Left ventricle myocardium inferior (tissue), 1 donor: ENCODE measurements at regions not wholly inside any gene's neighbourhood (a gene's known extent, or its start where the extent isn't known, plus 50 kb on each side); places are given as distances from the start of the nearest gene placed in this dataset.

Experiments used
- DNase-seq: peaks from one replicate; pipeline ENCODE4 v3.0.0-alpha.2; 2020
- H3K27ac ChIP-seq: fragments of 200-600 bp; replicated peaks from 2 replicates; pipeline ENCODE4 v1.8.0; 2021
- H3K27me3 ChIP-seq: fragments of 200-600 bp; 2 replicates; pipeline ENCODE4 v1.8.0; 2021; ENCODE audit warnings: low read depth
- H3K36me3 ChIP-seq: fragments of 200-600 bp; 2 replicates; pipeline ENCODE4 v1.8.0; 2021
- H3K4me1 ChIP-seq: fragments of 200-600 bp; 2 replicates; pipeline ENCODE4 v1.8.0; 2021
- H3K4me3 ChIP-seq: fragments of 200-600 bp; 2 replicates; pipeline ENCODE4 v1.8.0; 2021; ENCODE audit warnings: mild to moderate bottlenecking, moderate library complexity
- H3K9me3 ChIP-seq: fragments of 200-600 bp; replicated peaks from 2 replicates; pipeline ENCODE4 v1.8.0; 2021
- intact Hi-C: fragments of 100-400 bp; cut with micrococcal nuclease; formaldehyde crosslinking; loops from one replicate; pipeline ENCODE4 v1.11.0; 2022
- TF ChIP-seq, protein P1 (sequence below): fragments of 200-600 bp; IDR thresholded peaks from 2 replicates; pipeline ENCODE4 v1.8.0; 2021; ENCODE audit warnings: antibody characterized with exemption, mild to moderate bottlenecking, borderline replicate concordance
- donor health status: DM: no; HTN: yes; CAD: no; lungs with severe emphysema.

DNA sequence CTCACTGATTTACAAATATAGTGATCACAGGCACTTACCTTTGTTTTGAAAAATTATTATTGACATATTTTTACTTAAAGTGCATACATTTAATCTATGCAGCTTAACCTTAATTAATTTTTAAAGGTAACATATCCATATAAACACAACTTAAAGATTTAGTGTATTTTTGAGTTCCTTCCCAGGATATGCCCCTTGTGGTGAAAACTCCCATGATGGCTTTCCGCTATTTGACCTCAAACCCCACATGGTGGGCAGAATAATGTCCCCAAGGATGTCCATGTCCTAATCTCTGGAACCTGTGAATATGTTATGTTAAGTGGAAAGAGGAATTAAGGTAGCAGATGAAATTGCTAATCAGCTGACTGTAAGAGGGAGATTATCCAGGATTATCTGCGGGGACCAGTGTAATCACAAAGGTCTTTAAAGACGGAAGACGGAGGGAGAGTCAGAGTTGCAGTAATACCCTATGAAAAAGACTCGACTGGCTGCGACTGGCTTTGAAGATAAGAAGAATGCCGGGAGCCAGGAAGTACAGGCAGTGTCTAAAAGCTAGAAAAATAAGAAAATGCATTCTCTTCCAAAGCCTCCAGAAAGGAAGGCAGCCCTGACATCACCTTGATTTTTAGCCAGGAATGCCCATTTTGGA lies 193.9 kb downstream of the ICE1 start:
- no peaks in the 10 kb centered on the region for H3K27me3 ChIP-seq
- TF ChIP-seq, protein P1, sequence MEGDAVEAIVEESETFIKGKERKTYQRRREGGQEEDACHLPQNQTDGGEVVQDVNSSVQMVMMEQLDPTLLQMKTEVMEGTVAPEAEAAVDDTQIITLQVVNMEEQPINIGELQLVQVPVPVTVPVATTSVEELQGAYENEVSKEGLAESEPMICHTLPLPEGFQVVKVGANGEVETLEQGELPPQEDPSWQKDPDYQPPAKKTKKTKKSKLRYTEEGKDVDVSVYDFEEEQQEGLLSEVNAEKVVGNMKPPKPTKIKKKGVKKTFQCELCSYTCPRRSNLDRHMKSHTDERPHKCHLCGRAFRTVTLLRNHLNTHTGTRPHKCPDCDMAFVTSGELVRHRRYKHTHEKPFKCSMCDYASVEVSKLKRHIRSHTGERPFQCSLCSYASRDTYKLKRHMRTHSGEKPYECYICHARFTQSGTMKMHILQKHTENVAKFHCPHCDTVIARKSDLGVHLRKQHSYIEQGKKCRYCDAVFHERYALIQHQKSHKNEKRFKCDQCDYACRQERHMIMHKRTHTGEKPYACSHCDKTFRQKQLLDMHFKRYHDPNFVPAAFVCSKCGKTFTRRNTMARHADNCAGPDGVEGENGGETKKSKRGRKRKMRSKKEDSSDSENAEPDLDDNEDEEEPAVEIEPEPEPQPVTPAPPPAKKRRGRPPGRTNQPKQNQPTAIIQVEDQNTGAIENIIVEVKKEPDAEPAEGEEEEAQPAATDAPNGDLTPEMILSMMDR: no peak
- DNase-seq: no peak
- H3K9me3 ChIP-seq: peaks cover 8% of the 10 kb centered on the region
- no peak overlapping the region for H3K27ac ChIP-seq
- no peaks in the 10 kb centered on the region for H3K36me3 ChIP-seq
- no peak overlapping the region for H3K4me3 ChIP-seq
- peaks cover 8% of the 10 kb centered on the region for H3K4me1 ChIP-seq
- intact Hi-C loops: no loop called here

DNA sequence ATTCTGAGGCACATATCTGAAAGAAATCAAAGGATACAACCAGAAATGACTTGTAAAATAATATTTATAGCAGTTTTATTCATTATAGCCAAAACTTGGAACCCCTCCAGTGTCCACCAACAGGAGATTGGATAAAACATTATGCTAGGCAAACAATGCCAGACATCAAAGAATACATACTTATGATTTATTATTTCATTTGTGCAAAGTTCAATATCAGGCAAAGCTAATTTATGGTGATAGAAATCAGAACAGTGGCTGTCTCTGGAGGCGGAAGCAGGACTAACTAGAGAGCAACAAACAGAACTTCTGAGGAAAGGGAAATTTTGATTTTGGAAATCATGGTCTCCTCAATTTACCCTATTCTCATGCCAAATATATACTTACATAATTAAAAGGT lies 193.1 kb downstream of the ICE1 start:
- Histone ChIP-seq H3K4me1 (peaks cover 8% of the 10 kb centered on the region), H3K27ac (no peak overlapping the region), H3K27me3 (no peaks in the 10 kb centered on the region), H3K36me3 (no peaks in the 10 kb centered on the region), H3K4me3 (no peak overlapping the region), H3K9me3 (peaks cover 5% of the 10 kb centered on the region)
- intact Hi-C loops: no loop called here
- TF ChIP-seq, protein P1: no peak
- DNase-seq: no peak

DNA sequence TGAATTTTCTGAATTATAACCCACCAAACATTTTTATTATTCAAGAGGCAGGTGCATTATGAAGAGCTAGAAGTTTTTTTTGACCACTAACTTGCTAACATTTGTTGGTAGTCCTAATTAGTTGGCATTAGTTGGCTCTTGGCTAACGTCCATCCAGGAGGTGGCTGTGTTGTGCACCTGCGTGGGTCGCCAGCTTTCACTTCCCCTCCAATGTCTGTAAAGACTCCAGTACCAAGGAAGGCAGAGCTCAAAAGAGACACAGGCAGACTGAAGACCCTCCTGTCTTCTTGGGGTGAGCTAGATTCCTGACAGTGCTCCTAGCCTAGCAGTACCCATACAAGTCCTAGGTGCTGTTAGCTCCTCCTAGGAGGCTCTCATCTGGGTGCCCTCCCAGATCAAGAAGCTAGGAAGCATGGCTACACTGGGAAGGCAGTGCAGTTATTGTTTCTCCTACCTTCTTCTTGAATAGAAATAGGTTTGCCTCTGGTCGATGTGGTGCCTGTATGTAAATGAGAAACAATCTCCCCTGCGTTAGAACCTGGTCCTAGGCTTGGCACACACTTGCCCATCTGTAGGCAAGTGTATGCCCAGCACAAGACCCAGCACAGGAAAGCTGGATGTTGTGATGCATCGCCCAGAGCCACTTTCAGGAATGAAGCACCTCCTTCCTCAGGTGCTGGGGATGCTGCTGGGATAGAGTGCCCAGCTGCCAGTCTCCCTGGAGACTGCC lies 190.9 kb downstream of the ICE1 start:
- Histone ChIP-seq H3K36me3 (no peaks in the 10 kb centered on the region), H3K9me3 (peaks cover 5% of the 10 kb centered on the region), H3K4me1 (no peaks in the 10 kb centered on the region), H3K27ac (no peak overlapping the region), H3K27me3 (no peaks in the 10 kb centered on the region), H3K4me3 (no peak overlapping the region)
- TF ChIP-seq, protein P1: no peak
- DNase-seq: no peak
- intact Hi-C loops: no loop called here

DNA sequence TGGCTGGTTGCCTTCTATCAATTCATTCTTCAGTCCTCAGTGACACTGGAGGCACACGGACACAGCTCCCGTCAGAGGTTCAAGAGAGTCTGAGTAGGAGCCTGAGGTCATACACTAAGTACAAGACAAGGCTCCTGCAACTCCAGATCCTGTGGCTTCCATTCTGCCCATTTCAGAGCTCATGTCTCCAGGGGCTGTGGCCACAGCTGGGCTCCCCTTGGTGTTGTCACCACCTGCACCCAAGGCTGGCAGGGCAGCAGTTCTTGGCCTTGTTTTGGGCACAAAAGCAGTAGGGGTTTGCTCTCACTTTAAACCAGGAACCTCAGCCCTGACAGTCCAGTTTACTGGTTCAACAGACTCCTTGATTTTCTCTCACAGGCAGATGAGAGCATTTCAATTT lies 189.6 kb downstream of the ICE1 start:
- H3K4me3 ChIP-seq: no peak overlapping the region
- no peaks in the 10 kb centered on the region for H3K4me1 ChIP-seq
- peaks cover 5% of the 10 kb centered on the region for H3K9me3 ChIP-seq
- intact Hi-C loops: no loop called here
- no peak for DNase-seq
- no peak overlapping the region for H3K27ac ChIP-seq
- TF ChIP-seq, protein P1: no peak
- no peaks in the 10 kb centered on the region for H3K27me3 ChIP-seq
- H3K36me3 ChIP-seq: no peaks in the 10 kb centered on the region

DNA sequence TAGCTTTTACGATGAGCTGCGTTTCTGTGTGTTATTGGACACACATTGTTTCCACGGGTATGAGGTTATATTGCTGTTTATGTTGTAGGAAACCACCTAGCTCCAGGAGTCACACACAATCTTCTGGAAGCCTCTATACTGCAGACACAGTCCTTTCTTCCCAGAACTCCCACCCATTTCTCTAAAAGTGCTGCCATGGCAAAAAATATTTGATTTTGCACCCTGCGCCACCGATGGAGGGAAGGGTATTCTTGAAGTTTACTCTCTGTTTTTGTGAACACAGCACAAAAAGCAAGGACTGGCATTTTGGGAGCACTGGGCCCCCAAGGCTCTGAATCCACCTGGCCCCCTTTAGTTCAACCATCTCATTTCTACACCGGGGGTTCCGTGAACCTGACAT lies 187.5 kb downstream of the ICE1 start:
- H3K9me3 ChIP-seq: peaks cover 5% of the 10 kb centered on the region
- H3K36me3 ChIP-seq: no peaks in the 10 kb centered on the region
- no peaks in the 10 kb centered on the region for H3K27me3 ChIP-seq
- no peak overlapping the region for H3K4me3 ChIP-seq
- H3K4me1 ChIP-seq: no peaks in the 10 kb centered on the region
- TF ChIP-seq, protein P1: no peak
- intact Hi-C loops: no loop called here
- H3K27ac ChIP-seq: no peak overlapping the region
- DNase-seq: no peak
